GM12874 (cell line): ENCODE measurements at regions not wholly inside any gene's neighbourhood (a gene's known extent, or its start where the extent isn't known, plus 50 kb on each side); places are given as distances from the start of the nearest gene placed in this dataset.

Source experiments
- CTCF ChIP-seq: IDR thresholded peaks from 2 replicates; pipeline ENCODE4 v1.5.1; 2011; ENCODE audit warnings: low read depth, mild to moderate bottlenecking, control low read depth, low read length, moderate library complexity; ENCODE audit not compliant: insufficient read depth

- no peak for TF ChIP-seq CTCF
These were observed 776.7 kb downstream of the NXPH1 start for GRCh38 chr7:9210114-9210513.

- TF ChIP-seq CTCF: no peak
These were observed 783.8 kb downstream of the NXPH1 start for GRCh38 chr7:9217204-9217603.

GRCh38 chr7:9226500-9226899, 793.1 kb downstream of the NXPH1 start:
- no peak for TF ChIP-seq CTCF

GRCh38 chr7:9231630-9232121, 798.3 kb downstream of the NXPH1 start:
- no peak for TF ChIP-seq CTCF

- no peak for TF ChIP-seq CTCF
These were observed 806.6 kb downstream of the NXPH1 start for GRCh38 chr7:9240001-9240400.

GRCh38 chr7:9241826-9242225, 808.4 kb downstream of the NXPH1 start:
- no peak for TF ChIP-seq CTCF

- TF ChIP-seq CTCF: no peak
These were observed 809.2 kb downstream of the NXPH1 start for GRCh38 chr7:9242636-9243035.

- TF ChIP-seq CTCF: no peak
These were observed 817.5 kb downstream of the NXPH1 start for GRCh38 chr7:9250876-9251275.
